ENCODE measurements at regions not wholly inside any gene's neighbourhood (a gene's known extent, or its start where the extent isn't known, plus 50 kb on each side); places are given as distances from the start of the nearest gene placed in this dataset.

DNA sequence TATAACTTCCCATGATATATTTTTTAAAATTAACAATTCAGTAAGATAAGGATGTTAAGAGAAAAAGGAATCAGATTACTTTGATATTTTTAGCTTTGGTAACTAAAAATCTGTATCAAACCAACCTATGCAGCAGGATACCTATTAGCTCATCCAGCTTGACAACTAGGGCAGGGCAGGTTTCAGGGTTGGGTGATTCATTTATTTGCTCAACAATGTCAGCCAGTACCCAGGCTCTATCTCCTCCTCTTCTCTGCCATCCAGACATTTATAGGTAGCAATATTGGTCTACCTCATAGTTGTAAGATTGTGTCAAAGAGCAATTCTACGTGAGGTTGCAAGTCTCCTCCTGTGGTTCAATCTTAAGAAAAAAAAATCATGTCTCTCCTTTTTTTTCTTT, 421.9 kb downstream of the ANKRD50 start:
- H3K27ac Mint-ChIP-seq: no peak overlapping the region
- no peak overlapping the region for H3K4me3 Mint-ChIP-seq
- no peak for DNase-seq
- no peaks in the 10 kb centered on the region for H3K4me1 Mint-ChIP-seq (ENCODE audit: low read depth)
- peaks cover 6% of the 10 kb centered on the region; the same call in 1 of the 2 replicates for H3K27me3 Mint-ChIP-seq (ENCODE audit: insufficient read depth)
- TF ChIP-seq, protein P1, sequence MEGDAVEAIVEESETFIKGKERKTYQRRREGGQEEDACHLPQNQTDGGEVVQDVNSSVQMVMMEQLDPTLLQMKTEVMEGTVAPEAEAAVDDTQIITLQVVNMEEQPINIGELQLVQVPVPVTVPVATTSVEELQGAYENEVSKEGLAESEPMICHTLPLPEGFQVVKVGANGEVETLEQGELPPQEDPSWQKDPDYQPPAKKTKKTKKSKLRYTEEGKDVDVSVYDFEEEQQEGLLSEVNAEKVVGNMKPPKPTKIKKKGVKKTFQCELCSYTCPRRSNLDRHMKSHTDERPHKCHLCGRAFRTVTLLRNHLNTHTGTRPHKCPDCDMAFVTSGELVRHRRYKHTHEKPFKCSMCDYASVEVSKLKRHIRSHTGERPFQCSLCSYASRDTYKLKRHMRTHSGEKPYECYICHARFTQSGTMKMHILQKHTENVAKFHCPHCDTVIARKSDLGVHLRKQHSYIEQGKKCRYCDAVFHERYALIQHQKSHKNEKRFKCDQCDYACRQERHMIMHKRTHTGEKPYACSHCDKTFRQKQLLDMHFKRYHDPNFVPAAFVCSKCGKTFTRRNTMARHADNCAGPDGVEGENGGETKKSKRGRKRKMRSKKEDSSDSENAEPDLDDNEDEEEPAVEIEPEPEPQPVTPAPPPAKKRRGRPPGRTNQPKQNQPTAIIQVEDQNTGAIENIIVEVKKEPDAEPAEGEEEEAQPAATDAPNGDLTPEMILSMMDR (IDR thresholded peaks at IDR 0.05): no peak
- no peaks in the 10 kb centered on the region for H3K9me3 Mint-ChIP-seq
- H3K36me3 Mint-ChIP-seq (ENCODE audit: low read depth): no peaks in the 10 kb centered on the region

DNA sequence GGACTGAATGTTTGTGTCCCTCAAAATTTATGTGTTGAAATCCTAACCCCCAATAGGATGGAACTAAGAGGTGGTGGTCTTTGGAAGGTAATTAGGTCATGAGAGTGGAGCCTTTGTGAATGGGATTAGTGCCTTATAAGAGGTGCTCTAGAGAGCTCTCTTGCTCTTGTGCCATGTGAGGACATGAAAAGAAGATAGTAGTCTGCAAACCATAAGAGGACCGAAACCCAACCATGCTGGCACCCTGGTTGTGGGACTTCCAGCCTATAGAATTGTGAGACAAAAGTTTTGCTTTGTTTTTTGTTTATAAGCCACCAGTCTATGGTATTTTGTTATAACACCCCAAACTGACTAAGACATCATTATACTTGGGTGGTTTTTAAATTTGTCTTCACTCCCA, 417.1 kb downstream of the ANKRD50 start:
- Mint-ChIP-seq H3K27ac (no peak overlapping the region), H3K9me3 (no peaks in the 10 kb centered on the region), H3K4me3 (no peak overlapping the region), H3K4me1 (ENCODE audit: low read depth) (no peaks in the 10 kb centered on the region), H3K27me3 (ENCODE audit: insufficient read depth) (peaks cover 3% of the 10 kb centered on the region; the same call in 1 of the 2 replicates), H3K36me3 (ENCODE audit: low read depth) (no peaks in the 10 kb centered on the region)
- DNase-seq: no peak
- TF ChIP-seq, protein P1 (IDR thresholded peaks at IDR 0.05): no peak

DNA sequence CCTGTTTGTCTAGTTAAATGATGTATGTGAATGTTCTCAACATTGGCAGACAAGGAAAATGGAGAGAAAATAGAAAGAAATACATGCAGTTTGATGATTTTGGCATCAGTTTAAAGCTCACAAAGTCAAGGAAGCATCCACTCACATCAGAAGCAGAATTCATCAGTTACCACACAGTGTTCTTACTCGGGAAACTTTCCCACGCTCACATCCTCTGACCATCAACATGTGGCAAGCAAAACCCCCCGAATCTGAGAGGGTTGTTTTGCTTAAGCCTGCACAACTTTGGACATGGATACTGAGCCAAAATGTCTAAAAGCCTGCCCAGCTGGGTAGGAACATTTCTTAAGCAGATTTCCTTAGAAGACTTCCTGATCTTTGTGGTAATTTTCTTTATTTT, 407.6 kb downstream of the ANKRD50 start:
- Mint-ChIP-seq H3K9me3 (no peaks in the 10 kb centered on the region), H3K4me1 (ENCODE audit: low read depth) (no peaks in the 10 kb centered on the region), H3K4me3 (no peak overlapping the region), H3K27me3 (ENCODE audit: insufficient read depth) (peaks cover 3% of the 10 kb centered on the region), H3K27ac (no peak overlapping the region), H3K36me3 (ENCODE audit: low read depth) (no peaks in the 10 kb centered on the region)
- TF ChIP-seq, protein P1 (IDR thresholded peaks at IDR 0.05): no peak
- DNase-seq: no peak

DNA sequence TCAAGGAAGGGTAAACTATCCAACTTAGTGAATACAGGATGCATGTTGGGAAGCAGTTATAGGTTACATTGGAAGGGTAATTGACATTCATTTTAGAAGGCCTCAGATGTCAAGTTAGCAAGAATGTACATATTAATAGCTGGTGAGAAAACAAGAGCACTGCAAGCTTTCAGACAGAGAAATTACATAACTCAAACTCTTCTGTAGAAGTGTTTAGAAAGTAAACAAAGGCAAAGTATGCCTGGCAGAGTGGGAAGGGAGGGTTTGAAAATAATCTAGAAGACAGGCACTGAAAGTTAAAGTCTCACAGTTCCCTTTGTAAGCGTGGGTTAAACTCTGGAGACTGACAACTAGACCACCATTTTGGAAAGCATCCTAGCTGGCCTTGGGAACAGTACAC, 406.2 kb downstream of the ANKRD50 start:
- Mint-ChIP-seq H3K4me3 (no peak overlapping the region), H3K9me3 (no peaks in the 10 kb centered on the region), H3K27me3 (ENCODE audit: insufficient read depth) (peaks cover 3% of the 10 kb centered on the region), H3K36me3 (ENCODE audit: low read depth) (no peaks in the 10 kb centered on the region), H3K27ac (no peak overlapping the region), H3K4me1 (ENCODE audit: low read depth) (no peaks in the 10 kb centered on the region)
- TF ChIP-seq, protein P1 (IDR thresholded peaks at IDR 0.05): no peak
- DNase-seq: no peak

DNA sequence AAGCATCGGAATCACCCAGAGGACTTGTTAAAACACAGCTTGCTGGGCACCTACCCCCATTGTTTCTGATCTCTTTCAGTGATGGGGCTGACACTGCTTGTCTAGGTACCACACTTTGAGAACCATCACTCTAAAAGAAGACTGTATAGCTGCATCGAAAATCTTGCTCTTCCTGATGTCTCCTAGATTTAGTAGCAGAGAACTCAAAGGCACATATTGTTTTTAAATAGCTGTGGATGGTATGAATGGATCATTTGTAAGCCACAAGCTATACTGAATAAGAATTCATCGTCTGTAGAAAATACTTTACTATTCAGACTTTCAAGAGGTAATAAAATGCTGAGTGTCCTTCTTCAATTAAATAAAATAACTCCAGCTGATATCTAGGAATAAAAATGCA, 405.4 kb downstream of the ANKRD50 start:
- DNase-seq: no peak
- Mint-ChIP-seq H3K36me3 (ENCODE audit: low read depth) (no peaks in the 10 kb centered on the region), H3K27ac (no peak overlapping the region), H3K4me3 (no peak overlapping the region), H3K27me3 (ENCODE audit: insufficient read depth) (peaks cover 3% of the 10 kb centered on the region), H3K4me1 (ENCODE audit: low read depth) (no peaks in the 10 kb centered on the region), H3K9me3 (no peaks in the 10 kb centered on the region)
- TF ChIP-seq, protein P1 (IDR thresholded peaks at IDR 0.05): no peak

DNA sequence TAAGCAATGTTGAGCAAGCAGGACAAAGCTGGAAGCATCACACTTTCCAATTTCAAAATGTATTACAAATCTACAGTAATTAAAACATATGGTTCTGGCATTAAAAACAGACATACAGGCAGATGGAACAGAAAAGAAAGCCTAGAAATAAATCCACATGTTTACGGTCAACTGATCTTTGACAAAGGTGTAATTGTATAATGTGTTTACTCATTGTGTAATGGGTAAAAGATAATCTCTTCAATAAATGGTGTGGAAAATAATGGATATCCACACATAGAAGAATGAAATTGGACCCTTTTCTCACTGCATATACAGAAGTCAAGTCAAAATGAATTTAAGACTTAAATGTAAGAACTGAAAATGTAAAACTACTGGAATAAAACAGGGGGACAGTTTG, 394.2 kb downstream of the ANKRD50 start:
- TF ChIP-seq, protein P1 (IDR thresholded peaks at IDR 0.05): no peak
- H3K27me3 Mint-ChIP-seq (ENCODE audit: insufficient read depth): no peaks in the 10 kb centered on the region; the same call in 1 of the 2 replicates
- no peak for DNase-seq
- no peak overlapping the region for H3K4me3 Mint-ChIP-seq
- H3K36me3 Mint-ChIP-seq (ENCODE audit: low read depth): no peaks in the 10 kb centered on the region
- peaks cover 14% of the 10 kb centered on the region for H3K4me1 Mint-ChIP-seq (ENCODE audit: low read depth)
- no peak overlapping the region for H3K27ac Mint-ChIP-seq
- H3K9me3 Mint-ChIP-seq: no peaks in the 10 kb centered on the region
